ENCODE measurements at regions not wholly inside any gene's neighbourhood (a gene's known extent, or its start where the extent isn't known, plus 50 kb on each side); places are given as distances from the start of the nearest gene placed in this dataset.
A peak's percentile ranks its signal among the peaks of the same experiment; 100 is the strongest.

DNA sequence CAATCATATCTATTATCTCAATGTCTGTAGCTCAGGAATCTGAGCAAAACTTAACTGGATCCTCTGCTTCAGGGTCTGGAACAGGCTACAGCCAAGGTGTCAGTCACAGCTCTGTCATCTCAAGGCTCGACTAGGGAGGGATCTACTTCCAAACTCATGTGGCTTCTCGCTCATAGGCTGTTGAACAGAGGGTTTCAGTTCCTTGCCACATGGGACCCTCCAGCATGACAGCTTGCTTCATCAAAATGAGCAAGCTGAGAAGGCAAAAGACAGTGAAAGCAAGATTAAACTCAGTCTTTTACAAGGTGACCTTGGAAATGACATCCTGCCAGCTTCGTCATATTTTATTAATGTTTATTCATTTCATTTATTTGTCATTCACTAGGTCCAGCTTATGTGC, 111.7 kb downstream of the GADD45G start:
- Histone ChIP-seq H3K27me3 (ENCODE audit: insufficient read depth, low read depth, low read length) (no peaks in the 10 kb centered on the region), H3K4me2 (ENCODE audit: low read length) (no peak overlapping the region), H3K9ac (ENCODE audit: low read length) (peak overlapping the region; percentile 47), H4K20me1 (ENCODE audit: insufficient read depth) (no peaks in the 10 kb centered on the region), H3K4me3 (ENCODE audit: low read length) (no peak overlapping the region), H3F3A (ENCODE audit: insufficient read depth, low read length, poor library complexity, severe bottlenecking) (no peaks in the 10 kb centered on the region), H3K27ac (ENCODE audit: low read length) (peak overlapping the region; percentile 79), H3K9me3 (ENCODE audit: low read length) (no peaks in the 10 kb centered on the region), H3K36me3 (ENCODE audit: insufficient read depth, low read length) (no peaks in the 10 kb centered on the region), H3K79me2 (replicated peaks; ENCODE audit: insufficient read depth, low read length) (no peaks in the 10 kb centered on the region), H3K9me2 (ENCODE audit: insufficient read depth, low read length) (no peaks in the 10 kb centered on the region), H2AFZ (ENCODE audit: low read depth, low read length) (no peak overlapping the region)
- no peak for TF ChIP-seq TAF1 (IDR thresholded peaks at IDR 0.05; ENCODE audit: low read depth)
- peak; percentile 58 for TF ChIP-seq POLR2AphosphoS5 (IDR thresholded peaks at IDR 0.05)
- TF ChIP-seq EP300 (conservative IDR thresholded peaks at IDR 0.05; ENCODE audit: poor library complexity, severe bottlenecking), result peak; percentile 49

DNA sequence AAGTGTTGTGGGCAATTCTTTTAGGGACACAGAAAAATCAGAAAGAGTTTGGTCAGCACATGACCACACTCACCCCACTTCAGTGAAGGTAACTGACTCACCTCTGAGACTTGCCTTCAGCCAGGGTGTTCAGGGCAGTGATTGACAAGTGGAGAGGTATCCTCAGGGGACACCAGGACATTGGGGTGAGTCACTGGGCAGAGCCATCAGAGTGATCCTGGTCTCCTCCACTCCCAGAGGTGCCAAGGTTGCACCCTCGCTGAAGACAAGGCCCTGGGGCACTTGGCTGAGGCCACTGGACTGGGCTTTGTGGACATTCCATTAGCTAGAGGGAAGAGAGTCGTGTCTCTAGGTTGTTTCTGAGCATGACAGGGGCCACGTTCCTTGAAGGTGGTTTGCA, 113.4 kb downstream of the GADD45G start:
- Histone ChIP-seq H3K4me3 (ENCODE audit: low read length) (no peak overlapping the region), H3K9ac (ENCODE audit: low read length) (no peak overlapping the region), H3K79me2 (replicated peaks; ENCODE audit: insufficient read depth, low read length) (no peaks in the 10 kb centered on the region), H3K36me3 (ENCODE audit: insufficient read depth, low read length) (no peaks in the 10 kb centered on the region), H3K27me3 (ENCODE audit: insufficient read depth, low read depth, low read length) (no peaks in the 10 kb centered on the region), H3F3A (ENCODE audit: insufficient read depth, low read length, poor library complexity, severe bottlenecking) (no peaks in the 10 kb centered on the region), H4K20me1 (ENCODE audit: insufficient read depth) (no peaks in the 10 kb centered on the region), H2AFZ (ENCODE audit: low read depth, low read length) (no peak overlapping the region), H3K27ac (ENCODE audit: low read length) (no peak overlapping the region), H3K4me2 (ENCODE audit: low read length) (no peak overlapping the region), H3K9me3 (ENCODE audit: low read length) (no peaks in the 10 kb centered on the region), H3K9me2 (ENCODE audit: insufficient read depth, low read length) (no peaks in the 10 kb centered on the region)
- no peak for TF ChIP-seq SMC3 (conservative IDR thresholded peaks at IDR 0.05; ENCODE audit: poor library complexity)
- no peak for TF ChIP-seq RAD21 (conservative IDR thresholded peaks at IDR 0.05)

GRCh38 chr9:89718651-89719050, 113.8 kb downstream of the GADD45G start:
- Histone ChIP-seq H3K27ac (ENCODE audit: low read length) (no peak overlapping the region), H3K4me3 (ENCODE audit: low read length) (no peak overlapping the region), H2AFZ (ENCODE audit: low read depth, low read length) (no peak overlapping the region), H3K27me3 (ENCODE audit: insufficient read depth, low read depth, low read length) (no peaks in the 10 kb centered on the region), H3K9me2 (ENCODE audit: insufficient read depth, low read length) (no peaks in the 10 kb centered on the region), H3K36me3 (ENCODE audit: insufficient read depth, low read length) (no peaks in the 10 kb centered on the region), H3K4me2 (ENCODE audit: low read length) (no peak overlapping the region), H3K9ac (ENCODE audit: low read length) (no peak overlapping the region), H4K20me1 (ENCODE audit: insufficient read depth) (no peaks in the 10 kb centered on the region), H3K9me3 (ENCODE audit: low read length) (no peaks in the 10 kb centered on the region), H3K79me2 (replicated peaks; ENCODE audit: insufficient read depth, low read length) (no peaks in the 10 kb centered on the region), H3F3A (ENCODE audit: insufficient read depth, low read length, poor library complexity, severe bottlenecking) (no peaks in the 10 kb centered on the region)
- TF ChIP-seq, protein P1, sequence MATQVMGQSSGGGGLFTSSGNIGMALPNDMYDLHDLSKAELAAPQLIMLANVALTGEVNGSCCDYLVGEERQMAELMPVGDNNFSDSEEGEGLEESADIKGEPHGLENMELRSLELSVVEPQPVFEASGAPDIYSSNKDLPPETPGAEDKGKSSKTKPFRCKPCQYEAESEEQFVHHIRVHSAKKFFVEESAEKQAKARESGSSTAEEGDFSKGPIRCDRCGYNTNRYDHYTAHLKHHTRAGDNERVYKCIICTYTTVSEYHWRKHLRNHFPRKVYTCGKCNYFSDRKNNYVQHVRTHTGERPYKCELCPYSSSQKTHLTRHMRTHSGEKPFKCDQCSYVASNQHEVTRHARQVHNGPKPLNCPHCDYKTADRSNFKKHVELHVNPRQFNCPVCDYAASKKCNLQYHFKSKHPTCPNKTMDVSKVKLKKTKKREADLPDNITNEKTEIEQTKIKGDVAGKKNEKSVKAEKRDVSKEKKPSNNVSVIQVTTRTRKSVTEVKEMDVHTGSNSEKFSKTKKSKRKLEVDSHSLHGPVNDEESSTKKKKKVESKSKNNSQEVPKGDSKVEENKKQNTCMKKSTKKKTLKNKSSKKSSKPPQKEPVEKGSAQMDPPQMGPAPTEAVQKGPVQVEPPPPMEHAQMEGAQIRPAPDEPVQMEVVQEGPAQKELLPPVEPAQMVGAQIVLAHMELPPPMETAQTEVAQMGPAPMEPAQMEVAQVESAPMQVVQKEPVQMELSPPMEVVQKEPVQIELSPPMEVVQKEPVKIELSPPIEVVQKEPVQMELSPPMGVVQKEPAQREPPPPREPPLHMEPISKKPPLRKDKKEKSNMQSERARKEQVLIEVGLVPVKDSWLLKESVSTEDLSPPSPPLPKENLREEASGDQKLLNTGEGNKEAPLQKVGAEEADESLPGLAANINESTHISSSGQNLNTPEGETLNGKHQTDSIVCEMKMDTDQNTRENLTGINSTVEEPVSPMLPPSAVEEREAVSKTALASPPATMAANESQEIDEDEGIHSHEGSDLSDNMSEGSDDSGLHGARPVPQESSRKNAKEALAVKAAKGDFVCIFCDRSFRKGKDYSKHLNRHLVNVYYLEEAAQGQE (IDR thresholded peaks at IDR 0.05; ENCODE audit: borderline replicate concordance), result no peak
- TF ChIP-seq POLR2AphosphoS5 (IDR thresholded peaks at IDR 0.05) (no peak), RAD21 (conservative IDR thresholded peaks at IDR 0.05) (no peak), MXI1 (conservative IDR thresholded peaks at IDR 0.05; ENCODE audit: poor library complexity, severe bottlenecking) (no peak), EP300 (conservative IDR thresholded peaks at IDR 0.05; ENCODE audit: poor library complexity, severe bottlenecking) (no peak), SMC3 (conservative IDR thresholded peaks at IDR 0.05; ENCODE audit: poor library complexity) (no peak), EZH2 (IDR thresholded peaks at IDR 0.05; ENCODE audit: borderline replicate concordance, insufficient read depth, low read length, poor library complexity, severe bottlenecking) (no peak), TAF1 (IDR thresholded peaks at IDR 0.05; ENCODE audit: low read depth) (no peak)
- TF ChIP-seq, protein P2, sequence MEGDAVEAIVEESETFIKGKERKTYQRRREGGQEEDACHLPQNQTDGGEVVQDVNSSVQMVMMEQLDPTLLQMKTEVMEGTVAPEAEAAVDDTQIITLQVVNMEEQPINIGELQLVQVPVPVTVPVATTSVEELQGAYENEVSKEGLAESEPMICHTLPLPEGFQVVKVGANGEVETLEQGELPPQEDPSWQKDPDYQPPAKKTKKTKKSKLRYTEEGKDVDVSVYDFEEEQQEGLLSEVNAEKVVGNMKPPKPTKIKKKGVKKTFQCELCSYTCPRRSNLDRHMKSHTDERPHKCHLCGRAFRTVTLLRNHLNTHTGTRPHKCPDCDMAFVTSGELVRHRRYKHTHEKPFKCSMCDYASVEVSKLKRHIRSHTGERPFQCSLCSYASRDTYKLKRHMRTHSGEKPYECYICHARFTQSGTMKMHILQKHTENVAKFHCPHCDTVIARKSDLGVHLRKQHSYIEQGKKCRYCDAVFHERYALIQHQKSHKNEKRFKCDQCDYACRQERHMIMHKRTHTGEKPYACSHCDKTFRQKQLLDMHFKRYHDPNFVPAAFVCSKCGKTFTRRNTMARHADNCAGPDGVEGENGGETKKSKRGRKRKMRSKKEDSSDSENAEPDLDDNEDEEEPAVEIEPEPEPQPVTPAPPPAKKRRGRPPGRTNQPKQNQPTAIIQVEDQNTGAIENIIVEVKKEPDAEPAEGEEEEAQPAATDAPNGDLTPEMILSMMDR (IDR thresholded peaks at IDR 0.05; ENCODE audit: poor library complexity, severe bottlenecking), result no peak
